ENCODE measurements at regions not wholly inside any gene's neighbourhood (a gene's known extent, or its start where the extent isn't known, plus 50 kb on each side); places are given as distances from the start of the nearest gene placed in this dataset.

- no peak overlapping the region for H3K27ac ChIP-seq
- TF ChIP-seq ZFX (IDR thresholded peaks at IDR 0.05): no peak
- TF ChIP-seq, protein P1, sequence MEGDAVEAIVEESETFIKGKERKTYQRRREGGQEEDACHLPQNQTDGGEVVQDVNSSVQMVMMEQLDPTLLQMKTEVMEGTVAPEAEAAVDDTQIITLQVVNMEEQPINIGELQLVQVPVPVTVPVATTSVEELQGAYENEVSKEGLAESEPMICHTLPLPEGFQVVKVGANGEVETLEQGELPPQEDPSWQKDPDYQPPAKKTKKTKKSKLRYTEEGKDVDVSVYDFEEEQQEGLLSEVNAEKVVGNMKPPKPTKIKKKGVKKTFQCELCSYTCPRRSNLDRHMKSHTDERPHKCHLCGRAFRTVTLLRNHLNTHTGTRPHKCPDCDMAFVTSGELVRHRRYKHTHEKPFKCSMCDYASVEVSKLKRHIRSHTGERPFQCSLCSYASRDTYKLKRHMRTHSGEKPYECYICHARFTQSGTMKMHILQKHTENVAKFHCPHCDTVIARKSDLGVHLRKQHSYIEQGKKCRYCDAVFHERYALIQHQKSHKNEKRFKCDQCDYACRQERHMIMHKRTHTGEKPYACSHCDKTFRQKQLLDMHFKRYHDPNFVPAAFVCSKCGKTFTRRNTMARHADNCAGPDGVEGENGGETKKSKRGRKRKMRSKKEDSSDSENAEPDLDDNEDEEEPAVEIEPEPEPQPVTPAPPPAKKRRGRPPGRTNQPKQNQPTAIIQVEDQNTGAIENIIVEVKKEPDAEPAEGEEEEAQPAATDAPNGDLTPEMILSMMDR (conservative IDR thresholded peaks at IDR 0.05): no peak
Measured at GRCh38 chr1:114238053-114238452, 84.4 kb upstream of the SYT6 start.

- H3K27ac ChIP-seq: no peak overlapping the region
- TF ChIP-seq, protein P1 (conservative IDR thresholded peaks at IDR 0.05): no peak
- TF ChIP-seq ZFX (IDR thresholded peaks at IDR 0.05): no peak
Measured at GRCh38 chr1:114236517-114236916, 82.8 kb upstream of the SYT6 start.

GRCh38 chr1:114235960-114236359 is 82.3 kb upstream of the SYT6 start:
- peak overlapping the region; percentile 53; the same call in 1 of the 2 replicates for H3K27ac ChIP-seq
- TF ChIP-seq, protein P1 (conservative IDR thresholded peaks at IDR 0.05): no peak
- TF ChIP-seq ZFX (IDR thresholded peaks at IDR 0.05): no peak

DNA sequence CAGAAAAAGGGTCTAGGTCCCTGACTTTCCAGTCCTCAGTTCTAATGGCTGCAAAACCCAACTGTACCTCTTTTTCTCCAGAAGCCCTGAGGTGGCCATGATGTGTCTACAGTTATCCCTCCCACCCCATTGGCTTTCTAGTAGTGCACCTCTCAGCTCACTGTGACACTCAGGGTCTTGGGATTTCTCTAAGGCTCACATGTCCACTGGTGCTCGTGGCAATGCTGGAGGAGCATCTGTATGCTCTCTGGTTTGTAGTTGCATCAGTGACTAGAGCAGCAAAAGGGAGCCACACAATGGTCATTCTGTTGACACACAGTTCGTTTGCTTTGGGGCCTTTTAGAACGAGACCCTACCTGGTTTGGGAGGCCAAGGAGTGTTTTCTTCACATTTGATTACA is 81.6 kb upstream of the SYT6 start:
- H3K27ac ChIP-seq: peak overlapping the region; percentile 53
- TF ChIP-seq ZFX (IDR thresholded peaks at IDR 0.05): no peak
- TF ChIP-seq, protein P1 (conservative IDR thresholded peaks at IDR 0.05): no peak

DNA sequence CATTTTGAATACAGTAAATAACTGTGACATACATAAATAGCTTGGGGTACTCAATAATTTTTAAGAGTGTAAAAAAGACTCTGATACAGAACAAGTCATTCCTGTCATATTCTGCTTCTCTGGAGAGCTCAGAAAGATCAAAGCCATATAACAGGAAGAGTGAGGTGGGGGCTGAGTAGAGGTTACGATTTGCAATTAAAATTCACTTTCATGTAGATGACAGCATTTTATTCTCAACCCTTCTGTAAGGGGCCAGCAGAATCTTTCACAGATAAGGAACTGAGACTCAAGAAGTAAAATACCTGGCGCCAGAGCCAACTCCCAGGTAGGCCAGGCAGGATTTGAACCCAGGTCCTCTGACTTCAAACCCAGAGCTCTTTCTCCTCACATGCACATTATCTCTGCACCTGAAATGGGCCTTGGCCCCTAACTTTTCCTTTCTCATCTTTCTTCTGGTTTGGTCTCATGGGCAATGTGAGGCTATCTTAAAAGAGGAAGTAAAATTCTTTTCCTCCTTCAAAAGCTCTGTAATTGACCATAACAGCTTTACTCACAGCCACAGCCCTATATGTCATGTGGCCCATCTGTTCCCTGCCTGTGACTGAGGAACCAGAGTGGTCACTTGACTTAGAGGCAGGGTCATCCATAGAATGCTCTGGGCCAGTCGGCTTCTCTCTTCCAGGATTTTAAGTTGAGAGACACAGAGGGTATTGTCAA is 80.9 kb upstream of the SYT6 start:
- TF ChIP-seq, protein P1 (conservative IDR thresholded peaks at IDR 0.05): no peak
- TF ChIP-seq ZFX (IDR thresholded peaks at IDR 0.05): no peak
- H3K27ac ChIP-seq: peak overlapping the region; percentile 53; the same call in 1 of the 2 replicates

DNA sequence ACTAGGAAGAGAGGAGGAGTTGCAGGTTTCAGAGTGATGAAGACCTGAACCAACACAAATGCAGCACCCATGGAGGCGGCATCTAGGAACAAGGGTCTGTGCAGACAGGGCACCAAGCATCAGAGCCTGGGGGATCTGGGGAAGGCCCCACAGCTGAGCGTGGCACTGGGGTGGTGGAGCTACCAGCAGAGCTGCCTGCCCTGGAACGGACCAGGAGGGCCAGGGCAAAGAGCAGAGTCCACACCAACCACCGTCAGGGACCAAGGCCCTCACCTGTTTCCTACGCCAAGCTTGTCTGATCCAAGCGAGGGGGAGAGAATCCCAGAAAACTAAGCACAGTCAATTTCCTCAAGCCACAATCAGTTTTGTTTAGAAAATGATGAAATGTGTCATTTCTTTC is 79.0 kb upstream of the SYT6 start:
- H3K27ac ChIP-seq: no peak overlapping the region
- TF ChIP-seq, protein P1 (conservative IDR thresholded peaks at IDR 0.05): no peak
- no peak for TF ChIP-seq ZFX (IDR thresholded peaks at IDR 0.05)

GRCh38 chr1:114231301-114231700 is 77.6 kb upstream of the SYT6 start:
- TF ChIP-seq, protein P1 (conservative IDR thresholded peaks at IDR 0.05): no peak
- TF ChIP-seq ZFX (IDR thresholded peaks at IDR 0.05): no peak

More at GRCh38 chr1:114231301-114231700, 77.6 kb upstream of the SYT6 start:
- no peak overlapping the region for H3K27ac ChIP-seq

Data from C4-2B (cell line).